GM19193 (cell line): ENCODE measurements at regions not wholly inside any gene's neighbourhood (a gene's known extent, or its start where the extent isn't known, plus 50 kb on each side); places are given as distances from the start of the nearest gene placed in this dataset.

Source experiments
- POLR2A ChIP-seq: IDR thresholded peaks from 4 replicates; pipeline ENCODE4 v1.6.1; 2011; ENCODE audit not compliant: insufficient read depth, insufficient read length; ENCODE audit errors: extremely low read depth

DNA sequence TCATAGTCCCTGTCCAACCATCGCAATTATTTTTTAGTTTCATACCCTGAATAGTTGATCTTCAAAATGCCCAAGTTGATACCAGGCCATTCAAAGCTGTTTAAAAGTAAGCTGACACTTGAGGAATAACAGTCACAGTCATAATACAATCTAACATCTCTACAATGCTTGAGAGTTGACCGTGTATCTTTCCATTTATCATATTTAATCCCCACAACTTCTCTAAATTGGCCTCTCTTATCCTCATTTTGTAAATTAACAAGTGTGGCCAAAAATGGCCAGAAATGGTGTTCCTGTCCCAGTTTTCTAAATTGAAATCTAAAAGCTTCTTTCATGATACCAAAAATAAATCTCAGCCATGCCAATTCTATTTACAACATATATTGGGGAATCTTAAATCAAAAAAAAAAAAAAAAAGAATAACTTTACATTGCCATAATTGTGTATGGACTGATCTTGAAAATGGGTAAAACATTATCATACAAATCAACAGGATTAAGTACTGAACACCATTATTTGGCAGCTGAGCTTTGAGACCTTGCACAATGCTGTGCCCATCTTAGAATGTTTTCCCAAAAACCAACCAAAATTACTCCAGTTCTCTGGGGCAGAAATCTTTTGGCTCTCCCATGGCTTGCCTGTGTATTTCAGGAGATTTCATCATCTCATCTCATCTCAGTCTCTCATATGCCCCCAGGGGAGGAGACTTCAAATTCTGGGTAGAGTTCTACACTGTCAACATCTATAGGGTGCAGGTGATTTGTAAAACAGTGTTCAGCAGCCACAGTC is 448.7 kb upstream of the JARID2 start:
- no peak for TF ChIP-seq POLR2A

GRCh38 chr6:14797875-14798593 is 447.8 kb upstream of the JARID2 start:
- no peak for TF ChIP-seq POLR2A

- no peak for TF ChIP-seq POLR2A
Observed at GRCh38 chr6:14798594-14798982, 447.3 kb upstream of the JARID2 start.

GRCh38 chr6:14798996-14799588 is 446.8 kb upstream of the JARID2 start:
- TF ChIP-seq POLR2A: no peak

DNA sequence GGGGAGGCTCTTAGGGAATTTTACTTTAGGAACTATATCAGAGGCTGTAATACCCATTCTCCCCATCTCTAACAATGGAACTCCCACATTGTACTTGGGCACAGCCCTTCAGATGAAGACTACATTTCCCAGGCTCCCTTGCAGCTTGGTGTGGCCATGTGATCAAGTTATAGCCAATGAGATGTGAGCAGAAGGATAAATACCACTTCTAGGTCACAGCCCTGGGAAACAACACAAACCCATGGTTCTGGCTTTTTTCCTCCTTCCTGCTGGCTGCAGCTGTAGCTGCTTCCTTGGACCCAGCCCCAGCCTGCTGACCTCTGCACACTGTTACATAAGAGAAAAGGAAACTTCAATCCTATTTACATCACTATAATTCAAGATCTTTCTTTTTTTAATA is 445.9 kb upstream of the JARID2 start:
- no peak for TF ChIP-seq POLR2A

DNA sequence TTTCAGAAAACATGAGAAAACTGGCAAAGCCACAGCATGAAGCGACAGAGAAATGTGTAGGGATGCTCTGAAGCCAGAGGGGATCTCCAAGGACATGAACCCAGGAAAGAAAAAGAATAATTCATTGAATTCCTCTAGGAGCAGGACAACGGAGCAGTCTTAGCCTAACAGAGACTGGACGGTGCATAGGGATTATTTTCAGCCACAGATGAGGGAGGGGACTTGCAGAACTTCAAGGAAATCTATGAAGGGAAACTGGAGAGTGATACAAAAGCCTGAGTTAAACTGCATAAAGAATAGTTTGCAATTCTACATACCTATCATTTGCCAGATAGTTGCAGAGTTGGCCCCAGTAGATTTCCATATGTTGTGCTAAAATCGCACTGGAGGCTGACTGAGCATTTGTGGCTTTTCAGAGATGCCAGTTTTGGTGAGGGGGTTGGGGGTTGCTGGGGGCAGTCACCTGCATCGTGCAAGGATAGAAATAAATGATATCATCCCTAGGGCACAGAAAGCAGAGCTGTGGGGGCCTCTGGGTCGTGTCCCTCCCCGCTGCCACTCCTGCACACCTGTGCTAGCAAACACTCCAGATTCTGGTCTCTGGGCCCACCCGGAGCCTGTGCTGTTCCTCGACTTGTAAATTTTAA is 443.2 kb upstream of the JARID2 start:
- no peak for TF ChIP-seq POLR2A

GRCh38 chr6:14804001-14804784 is 441.7 kb upstream of the JARID2 start:
- TF ChIP-seq POLR2A: no peak

- TF ChIP-seq POLR2A: no peak
Observed at GRCh38 chr6:14804785-14805210, 441.1 kb upstream of the JARID2 start.

DNA sequence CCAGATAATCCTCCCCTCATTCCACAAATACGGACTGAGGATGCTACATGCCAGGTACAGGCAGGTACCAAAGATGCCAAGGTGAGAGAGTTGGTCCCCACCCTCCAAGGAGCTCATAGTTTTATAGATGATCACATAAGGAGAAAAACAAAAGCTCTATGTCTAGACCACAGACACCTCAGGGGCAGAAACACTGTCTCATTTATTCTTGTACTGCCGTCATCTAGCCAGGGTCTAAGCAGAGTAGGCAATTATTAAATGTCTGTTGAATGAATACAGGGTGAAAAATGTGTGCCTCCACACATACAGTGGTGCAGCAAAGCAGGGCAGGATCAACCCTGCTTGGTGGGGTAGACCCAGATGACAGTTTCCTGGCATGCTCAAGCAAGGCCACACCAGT is 439.8 kb upstream of the JARID2 start:
- TF ChIP-seq POLR2A: no peak

DNA sequence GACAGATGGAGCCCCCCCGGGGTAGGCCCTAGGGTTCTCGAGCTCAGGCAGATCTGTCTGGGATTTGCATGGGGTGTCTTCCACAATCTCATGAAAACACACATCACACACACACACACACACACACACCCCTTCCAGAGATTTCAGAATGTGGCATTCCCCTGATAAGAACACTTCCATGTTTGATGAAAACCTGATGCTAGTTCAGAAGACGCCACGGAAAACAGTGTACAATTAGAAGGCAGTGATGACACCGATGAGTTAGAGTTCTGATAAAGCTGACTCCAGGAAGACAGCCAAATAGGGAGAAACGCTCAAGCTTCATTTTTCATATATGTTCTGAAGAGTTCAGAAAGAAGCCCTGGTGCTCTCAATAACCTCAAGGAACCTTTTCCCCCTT is 438.7 kb upstream of the JARID2 start:
- no peak for TF ChIP-seq POLR2A

DNA sequence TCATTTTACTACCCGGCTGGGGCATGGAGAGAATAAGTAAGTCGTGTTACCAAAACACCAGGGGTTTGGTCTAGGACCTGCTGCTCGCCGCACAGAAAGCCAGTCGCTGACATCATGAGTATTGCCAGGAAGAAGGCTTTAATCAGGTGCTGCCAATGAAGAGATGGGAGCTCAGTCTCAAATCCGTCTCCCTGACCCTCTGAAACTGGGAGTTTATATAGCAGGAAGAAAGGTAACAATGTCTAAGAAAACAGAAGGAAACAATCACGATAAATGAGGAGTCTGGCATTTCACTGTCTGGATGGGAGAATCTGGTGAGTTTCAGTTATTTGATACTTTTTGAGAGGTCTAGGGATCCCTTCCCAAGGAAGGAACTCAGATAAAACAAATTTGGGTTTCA is 437.9 kb upstream of the JARID2 start:
- TF ChIP-seq POLR2A: no peak

- TF ChIP-seq POLR2A: no peak
Observed at GRCh38 chr6:14810021-14810420, 435.8 kb upstream of the JARID2 start.

DNA sequence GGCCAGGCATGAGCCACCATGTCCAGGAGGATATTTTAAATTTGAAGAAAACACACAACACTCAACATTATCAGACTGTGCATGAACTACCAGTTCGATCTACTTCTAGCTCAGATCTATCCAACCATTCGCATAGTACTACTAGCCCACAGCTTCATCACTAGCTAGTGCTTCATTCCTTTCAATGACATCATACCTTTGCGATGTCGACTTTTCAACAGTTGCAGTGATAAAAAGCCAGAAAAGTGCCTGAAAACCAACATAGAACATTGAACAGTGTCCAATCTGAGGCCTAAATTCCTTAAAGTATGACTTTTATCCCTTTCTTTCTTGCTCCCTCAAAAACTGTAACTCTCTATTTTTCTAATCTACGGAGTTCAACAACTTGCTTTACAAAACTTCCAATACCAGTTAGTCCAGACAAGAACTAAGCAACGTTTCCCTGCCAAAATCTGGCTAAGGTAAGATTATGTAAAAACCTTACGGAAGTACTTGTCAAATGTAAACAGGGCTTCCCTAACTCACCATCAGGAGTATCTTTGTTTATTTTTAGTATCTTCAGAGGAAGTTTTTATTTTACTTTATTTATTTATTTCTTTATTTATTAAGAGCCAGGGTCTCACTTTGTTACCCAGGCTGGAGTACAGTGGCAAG is 434.0 kb upstream of the JARID2 start:
- no peak for TF ChIP-seq POLR2A

GRCh38 chr6:14814016-14814415 is 431.9 kb upstream of the JARID2 start:
- no peak for TF ChIP-seq POLR2A
